Lower leg skin (tissue), 4 donors: ENCODE measurements at regions not wholly inside any gene's neighbourhood (a gene's known extent, or its start where the extent isn't known, plus 50 kb on each side); places are given as distances from the start of the nearest gene placed in this dataset.
"Not testable (repeated sequence)": the region's sequence is repeated elsewhere in the genome, so short reads cannot be mapped to it uniquely, and the experiment has no call there.

Source experiments
- DNase-seq, 2 donors: peaks; one replicate each; pipeline ENCODE4 v3.0.0-alpha.2; 2019; ENCODE audit warnings: low spot score in 2 of 2
- H3K4me3 ChIP-seq: fragments of 200-600 bp; sonication (generic); 2 replicates; pipeline ENCODE4 v1.5.1; 2017; ENCODE audit warnings: mild to moderate bottlenecking, low read depth; ENCODE audit not compliant: poor library complexity, severe bottlenecking
- POLR2A ChIP-seq, 2 donors: fragments of 450-650 bp; IDR thresholded peaks; one replicate each; pipeline ENCODE4 v1.6.1; 2016 to 2017; ENCODE audit warnings: antibody characterized with exemption in 2 of 2, mild to moderate bottlenecking in 1 of 2, moderate library complexity in 1 of 2
- WGBS, 2 donors: methylation state at CpG; one replicate each; pipeline ENCODE4 v1.1.5; 2018; 5-methylcytosine and 5-hydroxymethylcytosine counted together
- intact Hi-C: fragments of 100-400 bp; cut with DNase I; formaldehyde crosslinking; loops from one replicate; pipeline ENCODE4 v1.15.0; 2023; ENCODE audit warnings: low total_unique reads
- TF ChIP-seq, protein P1 (sequence below), 3 donors: fragments of 450-650 bp; IDR thresholded peaks; one replicate each; pipeline ENCODE4 v1.5.1; 2016; ENCODE audit warnings: antibody characterized with exemption in 3 of 3, mild to moderate bottlenecking in 3 of 3, moderate library complexity in 2 of 3

DNA sequence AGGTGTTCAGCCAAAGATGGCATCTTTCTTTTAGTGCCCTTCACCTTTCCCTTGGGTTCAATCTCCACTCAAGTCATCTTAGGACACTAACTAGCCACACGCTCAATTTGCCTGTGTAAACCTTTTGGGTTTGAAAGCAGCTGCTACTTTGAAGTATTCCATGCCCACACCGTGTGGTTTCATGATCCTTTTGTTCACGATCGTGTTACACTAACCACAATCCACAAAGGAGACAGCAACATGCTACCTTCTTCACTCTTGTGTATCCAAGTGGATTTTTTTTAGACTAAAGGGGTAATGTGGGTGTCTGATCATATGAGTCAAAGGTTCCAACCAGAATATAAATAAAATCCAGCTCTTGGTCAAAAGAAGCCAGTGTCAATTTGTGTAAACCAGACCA, 122.7 kb upstream of the FAR2 start:
- DNase-seq: no peak
- 57 to 64% methylated on average over 4 of the region's 4 CpGs for WGBS, 2 donors
- no peak overlapping the region for H3K4me3 ChIP-seq
- intact Hi-C loops: no loop called here
- TF ChIP-seq POLR2A (IDR thresholded peaks at IDR 0.05): no peak

DNA sequence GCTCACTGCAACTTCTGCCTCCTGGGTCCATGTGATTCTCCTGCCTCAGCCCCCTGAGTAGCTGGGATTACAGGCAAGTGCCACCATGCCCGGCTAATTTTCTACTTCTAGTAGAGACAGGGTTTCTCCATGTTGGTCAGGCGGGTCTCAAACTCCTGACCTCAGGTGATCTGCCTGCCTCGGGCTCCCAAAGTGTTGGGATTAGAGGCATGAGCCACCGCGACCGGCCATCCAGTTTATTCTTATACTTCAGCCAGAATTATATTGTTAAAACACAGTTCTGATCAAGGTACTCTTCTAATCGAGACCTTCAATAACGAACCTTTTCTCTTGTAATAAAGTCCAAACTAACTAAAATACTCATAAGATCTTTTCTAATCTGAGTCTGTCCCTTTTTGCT, 119.6 kb upstream of the FAR2 start:
- intact Hi-C loops, H3K4me3 ChIP-seq, DNase-seq: not testable (repeated sequence)
- WGBS, 2 donors: 91 to 94% methylated on average over 8 of the region's 8 CpGs

DNA sequence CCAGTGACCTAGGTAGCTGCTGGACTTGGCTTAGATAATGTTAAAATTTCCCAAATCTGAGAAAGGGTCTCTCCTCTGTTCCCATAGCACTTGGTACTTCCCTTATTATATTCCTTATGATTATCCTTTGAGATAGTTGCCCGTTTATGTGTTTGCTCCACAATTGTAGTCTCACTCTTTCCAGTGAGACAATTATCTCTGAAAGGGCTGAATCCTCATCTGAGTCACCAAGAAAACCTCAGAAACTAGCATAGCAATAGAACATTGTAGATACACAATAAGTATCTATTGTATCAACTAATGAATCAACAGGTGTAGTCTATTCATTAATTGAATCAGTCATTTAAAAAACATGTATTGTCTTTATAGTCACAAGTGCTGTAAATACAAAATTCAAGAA, 119.1 kb upstream of the FAR2 start:
- TF ChIP-seq, protein P1, sequence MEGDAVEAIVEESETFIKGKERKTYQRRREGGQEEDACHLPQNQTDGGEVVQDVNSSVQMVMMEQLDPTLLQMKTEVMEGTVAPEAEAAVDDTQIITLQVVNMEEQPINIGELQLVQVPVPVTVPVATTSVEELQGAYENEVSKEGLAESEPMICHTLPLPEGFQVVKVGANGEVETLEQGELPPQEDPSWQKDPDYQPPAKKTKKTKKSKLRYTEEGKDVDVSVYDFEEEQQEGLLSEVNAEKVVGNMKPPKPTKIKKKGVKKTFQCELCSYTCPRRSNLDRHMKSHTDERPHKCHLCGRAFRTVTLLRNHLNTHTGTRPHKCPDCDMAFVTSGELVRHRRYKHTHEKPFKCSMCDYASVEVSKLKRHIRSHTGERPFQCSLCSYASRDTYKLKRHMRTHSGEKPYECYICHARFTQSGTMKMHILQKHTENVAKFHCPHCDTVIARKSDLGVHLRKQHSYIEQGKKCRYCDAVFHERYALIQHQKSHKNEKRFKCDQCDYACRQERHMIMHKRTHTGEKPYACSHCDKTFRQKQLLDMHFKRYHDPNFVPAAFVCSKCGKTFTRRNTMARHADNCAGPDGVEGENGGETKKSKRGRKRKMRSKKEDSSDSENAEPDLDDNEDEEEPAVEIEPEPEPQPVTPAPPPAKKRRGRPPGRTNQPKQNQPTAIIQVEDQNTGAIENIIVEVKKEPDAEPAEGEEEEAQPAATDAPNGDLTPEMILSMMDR (IDR thresholded peaks at IDR 0.05): no peak
- no peak for TF ChIP-seq POLR2A (IDR thresholded peaks at IDR 0.05)
- DNase-seq: no peak
- 77 to 85% methylated on average over 1 of the region's 1 CpG for WGBS, 2 donors
- H3K4me3 ChIP-seq: no peak overlapping the region
- intact Hi-C loops: no loop called here

DNA sequence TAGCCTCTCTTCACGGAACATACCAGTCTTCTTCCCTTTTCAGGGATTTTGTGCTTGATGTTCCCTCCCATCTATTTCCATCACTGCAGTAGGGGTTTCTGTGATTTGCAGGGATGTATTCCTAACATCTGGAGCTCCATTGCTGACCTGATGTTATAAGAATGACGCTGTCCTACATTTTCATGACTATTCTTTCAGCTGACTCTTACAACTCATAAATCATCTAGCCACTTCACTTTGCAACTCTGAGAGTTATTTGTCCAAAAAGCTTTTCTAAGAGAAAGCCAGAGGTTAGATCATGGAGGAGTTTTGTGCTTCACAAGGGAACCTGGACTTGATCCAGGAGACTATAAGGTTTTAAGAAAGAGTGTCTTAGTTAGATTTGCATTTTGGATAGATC, 116.6 kb upstream of the FAR2 start:
- intact Hi-C loops: no loop called here
- DNase-seq: no peak
- 64 to 65% methylated on average over 2 of the region's 2 CpGs for WGBS, 2 donors
- TF ChIP-seq POLR2A (IDR thresholded peaks at IDR 0.05): no peak
- TF ChIP-seq, protein P1 (IDR thresholded peaks at IDR 0.05): no peak
- H3K4me3 ChIP-seq: no peak overlapping the region

DNA sequence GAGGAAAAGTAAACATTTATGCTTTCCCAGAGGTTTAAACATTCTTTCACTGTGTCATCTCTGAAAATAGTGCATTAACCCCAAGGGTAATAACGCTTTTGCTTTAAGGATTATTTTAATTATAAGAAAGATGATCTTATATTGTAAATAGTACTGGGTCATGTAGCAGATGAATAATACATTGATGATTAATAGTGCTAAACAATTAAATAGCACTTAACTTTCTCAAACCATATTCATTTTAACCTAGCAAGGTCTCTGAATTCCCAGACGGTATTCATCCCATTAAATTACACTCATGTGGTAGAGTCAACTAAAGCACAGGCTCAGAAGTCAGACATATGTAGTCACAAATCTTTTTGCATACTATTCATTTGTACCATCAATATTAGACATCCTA, 115.6 kb upstream of the FAR2 start:
- no peak overlapping the region for H3K4me3 ChIP-seq
- 79 to 83% methylated on average over 2 of the region's 2 CpGs for WGBS, 2 donors
- intact Hi-C loops: no loop called here
- TF ChIP-seq, protein P1 (IDR thresholded peaks at IDR 0.05): no peak
- no peak for TF ChIP-seq POLR2A (IDR thresholded peaks at IDR 0.05)
- DNase-seq: no peak

DNA sequence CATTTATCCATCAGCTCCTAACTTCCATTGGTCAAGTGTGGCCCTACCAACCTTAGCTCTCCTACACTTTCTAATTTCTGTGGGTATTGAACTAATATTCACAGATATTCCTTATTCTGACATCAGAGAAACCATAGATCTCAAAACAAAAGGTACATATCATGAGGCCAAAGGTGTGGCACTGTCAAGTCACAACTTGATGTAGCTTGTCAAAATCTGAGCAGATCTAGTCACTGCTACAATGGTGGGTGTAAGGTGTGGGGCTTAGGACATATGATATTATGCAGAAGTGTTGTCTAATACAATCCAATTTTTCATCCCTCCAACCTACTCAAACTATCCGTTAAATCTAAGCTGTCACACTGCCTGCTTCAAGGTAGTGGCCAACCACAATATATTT, 114.0 kb upstream of the FAR2 start:
- WGBS, 2 donors: 71 to 78% methylated on average over 1 of the region's 1 CpG
- H3K4me3 ChIP-seq: no peak overlapping the region
- no peak for DNase-seq
- intact Hi-C loops: no loop called here
- TF ChIP-seq, protein P1 (IDR thresholded peaks at IDR 0.05): no peak
- TF ChIP-seq POLR2A (IDR thresholded peaks at IDR 0.05): no peak

DNA sequence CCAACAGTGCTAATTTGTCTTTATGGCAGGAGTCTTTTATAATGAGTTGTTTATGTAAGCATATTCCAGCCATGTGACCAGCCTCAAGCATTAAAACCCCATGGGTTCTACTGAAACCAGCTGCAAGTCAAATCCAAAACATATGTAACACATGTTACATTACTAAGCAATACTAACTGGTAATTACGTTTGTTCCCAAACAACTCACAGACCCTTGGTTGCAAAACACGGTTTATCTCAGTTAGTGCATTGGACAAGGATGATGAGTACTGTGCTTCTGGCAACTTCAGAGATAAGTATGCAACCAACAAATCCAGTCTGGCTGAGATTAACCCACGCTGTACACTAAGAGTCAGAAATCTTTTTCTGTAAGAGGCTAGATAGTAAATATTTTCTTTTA, 110.1 kb upstream of the FAR2 start:
- TF ChIP-seq POLR2A (IDR thresholded peaks at IDR 0.05): no peak
- TF ChIP-seq, protein P1 (IDR thresholded peaks at IDR 0.05): no peak
- peak in 1 of 2 donors; percentile 22 for DNase-seq
- no peak overlapping the region for H3K4me3 ChIP-seq
- WGBS, 2 donors: 24 to 26% methylated on average over 3 of the region's 3 CpGs
- intact Hi-C loops: no loop called here
